HG02623 (cell line): ENCODE measurements at regions not wholly inside any gene's neighbourhood (a gene's known extent, or its start where the extent isn't known, plus 50 kb on each side); places are given as distances from the start of the nearest gene placed in this dataset.
"Not testable (repeated sequence)": the region's sequence is repeated elsewhere in the genome, so short reads cannot be mapped to it uniquely, and the experiment has no call there.

Experiments
- ATAC-seq: cut with Tn5 transposase; IDR thresholded peaks from one replicate; pipeline ENCODE4 v1.9.1; 2021; ENCODE audit warnings: moderate library complexity; ENCODE audit not compliant: unreplicated experiment

DNA sequence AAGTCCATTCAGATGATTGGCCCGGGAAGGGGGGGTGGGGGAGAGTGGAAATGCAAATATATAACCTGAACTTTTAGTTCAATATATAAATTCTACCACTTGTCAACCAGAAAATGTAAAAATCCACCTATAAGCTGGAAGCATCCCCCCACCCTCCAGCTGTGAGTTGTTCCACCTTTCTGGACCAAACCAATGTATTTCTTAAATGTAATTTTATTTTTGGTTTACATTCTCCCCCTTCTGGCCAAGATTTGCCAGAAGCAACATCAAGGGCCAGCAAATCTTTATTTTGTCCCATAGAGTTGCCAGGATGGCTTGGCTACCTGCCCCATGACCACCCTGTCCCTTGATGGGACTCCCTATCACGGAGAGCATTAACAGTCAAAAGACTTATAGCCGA lies 545.7 kb downstream of the TBL1XR1 start:
- ATAC-seq = no peak

DNA sequence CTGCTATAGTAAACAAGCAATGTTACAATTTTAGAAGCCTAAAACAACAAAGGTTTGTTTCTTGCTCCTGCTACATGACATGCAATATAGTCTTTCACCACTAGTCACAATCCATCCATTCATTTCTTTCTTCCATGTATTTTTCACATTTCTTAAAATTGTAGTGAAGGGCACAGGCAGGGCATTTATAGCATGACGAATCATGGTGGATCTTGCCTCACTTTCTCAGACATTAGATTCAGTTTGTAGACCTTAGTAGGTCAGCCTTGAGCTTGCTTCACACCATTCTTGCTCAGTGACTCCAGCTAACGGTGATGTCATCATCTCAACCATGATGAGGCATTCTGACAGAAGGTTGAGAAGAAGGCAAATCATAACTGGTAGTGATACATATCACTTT lies 546.8 kb downstream of the TBL1XR1 start:
- ATAC-seq = no peak

DNA sequence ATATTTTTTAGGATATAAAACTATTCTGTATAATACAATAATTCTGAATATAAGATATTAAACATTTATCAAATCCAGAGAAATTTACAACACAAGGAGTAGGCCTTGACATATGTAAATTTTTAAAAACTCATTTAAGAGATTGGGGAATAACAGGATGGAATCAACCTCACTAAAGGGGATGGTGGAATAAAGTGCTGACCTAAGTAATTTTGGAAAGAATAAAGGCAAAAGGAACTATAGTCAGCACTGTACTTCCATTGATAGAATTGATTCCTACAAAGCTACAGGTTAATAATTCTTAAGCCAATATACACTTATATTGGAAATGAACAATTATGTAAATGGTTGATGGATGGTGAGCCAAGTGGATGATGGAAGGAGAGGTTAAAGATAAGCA lies 549.3 kb downstream of the TBL1XR1 start:
- no peak for ATAC-seq

DNA sequence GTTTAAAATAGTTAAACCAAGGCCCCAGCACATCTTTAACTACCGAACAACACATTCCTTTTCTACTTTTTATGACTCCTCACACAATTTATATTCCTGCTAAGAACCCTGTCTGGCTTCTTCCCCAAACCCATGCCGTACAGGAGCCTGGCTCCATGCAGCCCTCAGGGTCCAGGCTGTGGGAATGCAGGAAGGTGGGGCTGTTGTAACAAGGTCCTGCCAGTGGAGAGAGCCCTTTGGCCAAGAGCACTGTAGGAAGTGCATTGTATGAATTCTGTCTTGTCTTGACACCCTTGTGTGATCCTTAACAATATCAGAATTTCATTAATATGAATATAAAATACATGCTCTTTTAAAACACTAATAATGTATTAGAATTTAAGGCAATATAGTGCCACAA lies 563.8 kb downstream of the TBL1XR1 start:
- ATAC-seq = no peak

DNA sequence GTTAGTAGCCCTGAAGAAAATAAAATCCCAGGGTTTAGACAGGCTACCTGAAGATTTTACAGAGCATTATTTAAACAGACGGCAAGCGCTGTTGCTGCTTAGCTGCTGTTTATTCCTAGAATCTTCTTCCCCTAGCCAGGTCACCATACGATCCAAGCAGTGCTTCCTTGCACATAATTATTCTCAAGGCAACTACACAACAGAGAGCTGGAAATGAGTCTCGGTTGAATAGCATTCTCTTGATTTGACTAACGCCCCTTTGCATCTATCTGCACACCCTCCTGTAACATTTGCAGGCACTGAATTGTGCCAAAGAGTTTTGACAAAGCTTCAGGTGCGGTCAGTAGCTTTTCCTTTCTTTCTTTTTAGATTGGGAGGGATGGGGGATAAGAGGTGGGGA lies 564.4 kb downstream of the TBL1XR1 start:
- ATAC-seq = no peak

DNA sequence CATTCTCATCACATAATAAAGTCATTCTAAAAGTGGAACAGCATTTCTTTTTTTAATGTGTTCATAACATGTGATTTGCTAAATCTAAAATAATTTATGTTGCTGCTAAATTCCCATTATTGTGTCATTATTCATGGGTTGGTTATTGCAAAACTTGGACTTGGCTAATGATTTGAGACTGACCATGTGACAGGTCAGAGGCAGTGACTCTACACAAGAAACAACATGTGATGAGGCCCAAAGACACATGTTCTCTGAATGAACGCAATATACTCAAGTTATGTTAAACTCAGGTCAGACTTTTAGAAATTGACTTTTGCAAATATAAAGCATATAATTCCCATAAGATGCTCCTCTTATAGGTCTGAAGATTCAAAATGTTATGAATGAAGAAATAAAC lies 566.1 kb downstream of the TBL1XR1 start:
- ATAC-seq = no peak

DNA sequence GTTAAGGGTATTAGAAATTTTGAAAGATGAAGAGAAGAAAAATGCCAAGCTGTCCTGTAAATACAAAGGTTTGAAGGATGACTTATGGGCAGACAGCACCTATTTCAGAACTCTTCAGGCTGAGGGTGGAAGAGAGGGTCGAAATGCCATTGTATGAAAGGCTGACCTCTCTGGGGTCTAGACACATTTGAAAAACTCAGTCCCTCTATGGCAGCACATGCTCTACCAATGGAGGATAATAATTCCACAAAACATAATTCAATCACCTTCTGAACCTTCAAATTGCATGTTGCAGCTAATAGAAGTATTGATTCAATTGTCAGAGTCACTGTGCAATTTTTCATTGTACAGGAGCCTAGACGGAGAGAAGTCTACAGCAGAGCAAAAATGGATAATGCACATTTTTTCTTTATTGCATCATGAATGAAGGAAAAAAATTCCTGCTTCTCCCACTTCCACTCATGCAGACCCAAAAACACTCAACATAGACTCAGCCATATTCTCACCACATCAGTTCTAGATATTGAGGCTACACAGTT lies 569.1 kb downstream of the TBL1XR1 start:
- ATAC-seq = no peak

DNA sequence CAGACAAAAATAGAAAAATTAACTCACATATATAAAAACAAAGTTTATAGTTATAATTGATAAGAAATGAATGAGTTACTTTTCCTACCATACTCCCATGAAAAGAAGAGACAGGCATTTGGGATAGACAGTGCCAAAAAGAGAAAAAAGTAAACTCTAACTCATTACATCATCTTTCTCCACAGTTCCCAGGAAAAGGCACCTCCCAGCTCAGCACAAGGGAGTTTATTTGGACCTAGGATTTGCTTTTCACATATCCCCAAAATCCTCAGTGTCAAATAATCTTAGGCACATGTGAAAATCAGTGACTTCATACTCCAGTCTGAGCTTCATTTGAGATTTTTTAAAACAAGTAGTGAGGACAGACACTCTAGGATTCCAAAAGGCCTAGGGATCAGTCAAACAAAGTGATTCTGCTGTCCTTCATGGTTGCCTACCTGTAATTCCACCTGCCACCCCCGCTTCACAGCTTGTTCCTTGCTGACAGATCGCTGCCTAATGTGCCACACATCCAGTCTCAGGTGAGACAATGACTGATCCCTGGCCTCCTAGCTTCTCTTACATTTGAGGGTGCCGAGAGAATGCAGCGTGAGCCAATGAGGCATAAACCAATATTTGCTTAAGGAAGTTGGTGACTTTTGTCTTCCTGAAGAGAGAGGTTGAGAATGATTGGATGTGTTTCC lies 573.7 kb downstream of the TBL1XR1 start:
- ATAC-seq = no peak

DNA sequence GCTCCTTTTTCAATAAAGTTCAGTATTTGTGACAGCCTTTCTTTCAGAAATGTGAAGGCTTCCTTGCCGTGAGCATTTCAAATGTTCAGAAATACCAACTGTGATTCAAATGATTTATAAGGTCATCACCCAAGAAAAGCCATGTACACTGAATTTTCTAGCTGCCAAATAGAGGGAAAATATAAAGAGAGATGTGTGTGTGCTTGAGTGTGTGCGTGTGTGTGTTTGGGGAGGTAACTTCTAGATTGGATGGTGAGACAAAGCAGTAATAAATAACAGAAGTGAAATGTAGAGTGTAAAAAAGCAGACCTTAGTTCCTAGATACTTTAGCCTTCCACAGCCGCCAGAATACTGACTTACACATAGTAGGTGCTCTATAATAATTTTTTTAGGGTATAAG lies 577.4 kb downstream of the TBL1XR1 start:
- no peak for ATAC-seq

DNA sequence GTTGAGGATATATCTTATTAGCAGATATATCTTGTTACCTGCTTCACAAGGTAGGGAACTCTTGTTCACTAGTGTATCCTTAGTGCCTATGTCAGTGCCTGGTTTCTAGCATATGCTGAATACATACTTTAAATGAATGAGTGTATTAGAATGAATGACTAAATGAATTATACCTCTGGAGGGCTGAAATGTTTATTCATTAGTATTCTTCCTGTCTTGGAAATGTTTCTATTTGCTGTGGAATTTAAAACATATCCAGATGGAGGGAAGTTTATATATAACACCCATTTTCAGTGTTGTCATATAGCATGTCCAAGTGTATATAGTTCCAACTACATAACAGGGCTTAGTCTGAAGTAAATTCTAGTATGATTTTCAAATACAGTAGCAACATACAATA lies 581.5 kb downstream of the TBL1XR1 start:
- no peak for ATAC-seq

DNA sequence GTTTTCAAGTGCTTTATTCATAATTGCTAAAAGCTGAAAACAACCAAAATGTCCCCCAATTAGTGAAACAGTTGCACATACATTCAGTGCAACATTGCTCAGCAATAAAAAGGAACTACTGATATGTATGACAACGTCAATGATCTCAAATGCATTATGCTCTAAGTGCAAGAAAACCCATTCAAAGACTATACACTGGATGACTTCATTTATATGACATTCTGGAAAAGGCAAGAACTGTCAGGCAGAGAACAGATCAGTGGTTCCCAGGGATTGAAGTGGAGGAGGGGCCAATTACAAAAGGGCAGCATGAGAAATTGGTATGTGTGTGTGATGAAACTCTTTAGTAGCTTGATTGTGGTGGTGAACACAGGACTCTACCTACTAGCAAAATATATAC lies 585.6 kb downstream of the TBL1XR1 start:
- no peak for ATAC-seq

DNA sequence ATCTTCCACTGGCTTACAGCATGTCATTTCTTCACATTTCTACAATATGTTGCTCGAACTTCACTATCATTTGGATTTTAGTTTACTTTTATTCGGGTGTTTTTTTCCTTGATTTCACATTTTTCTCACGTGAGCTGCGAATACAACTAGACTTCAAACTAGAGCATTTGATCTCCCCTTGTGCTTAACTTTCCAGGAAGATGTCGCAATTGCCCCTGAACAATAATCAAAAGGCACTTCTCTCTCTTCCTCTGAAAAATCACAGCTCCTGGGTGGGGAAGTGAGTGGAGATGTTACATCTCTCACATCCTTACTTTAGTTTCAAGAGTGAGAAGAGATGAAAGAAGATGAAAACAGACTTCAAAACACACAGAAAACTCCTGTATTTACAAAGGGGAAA lies 587.9 kb downstream of the TBL1XR1 start:
- ATAC-seq = no peak

DNA sequence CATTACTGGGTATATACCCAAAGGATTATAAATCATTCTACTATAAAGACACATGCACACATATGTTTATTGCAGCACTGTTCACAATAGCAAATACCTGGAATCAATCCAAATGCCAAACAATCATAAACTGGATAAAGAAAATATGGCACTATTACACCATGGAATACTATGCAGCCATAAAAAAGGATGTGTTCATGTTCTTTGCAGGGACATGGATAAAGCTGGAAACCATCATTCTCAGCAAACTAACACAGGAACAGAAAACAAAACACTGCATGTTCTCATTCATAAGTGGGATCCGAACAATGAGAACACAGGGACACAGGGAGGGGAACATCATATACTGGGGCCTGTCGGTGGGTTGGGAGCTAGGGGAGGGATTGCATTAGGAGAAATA lies 591.7 kb downstream of the TBL1XR1 start:
- not testable (repeated sequence) for ATAC-seq

DNA sequence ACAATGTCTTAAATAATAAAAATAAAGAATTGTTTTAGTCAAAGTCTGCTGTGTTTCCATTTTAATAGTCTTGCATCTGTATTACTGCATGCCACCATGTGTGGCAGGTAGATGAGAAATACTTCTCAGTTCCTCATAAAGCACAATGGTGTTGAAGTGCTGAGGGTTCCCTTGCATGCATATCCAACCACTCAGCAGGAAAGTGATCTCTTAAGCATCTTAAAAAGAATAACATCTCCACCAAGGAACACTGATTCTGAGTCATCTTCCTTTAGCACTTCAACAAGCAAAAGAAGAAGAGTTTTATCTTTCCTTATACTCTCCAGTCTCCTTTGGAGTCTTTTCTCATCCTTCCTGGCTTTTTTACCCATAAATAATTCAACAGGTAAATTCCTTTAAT lies 602.0 kb downstream of the TBL1XR1 start:
- ATAC-seq = no peak

DNA sequence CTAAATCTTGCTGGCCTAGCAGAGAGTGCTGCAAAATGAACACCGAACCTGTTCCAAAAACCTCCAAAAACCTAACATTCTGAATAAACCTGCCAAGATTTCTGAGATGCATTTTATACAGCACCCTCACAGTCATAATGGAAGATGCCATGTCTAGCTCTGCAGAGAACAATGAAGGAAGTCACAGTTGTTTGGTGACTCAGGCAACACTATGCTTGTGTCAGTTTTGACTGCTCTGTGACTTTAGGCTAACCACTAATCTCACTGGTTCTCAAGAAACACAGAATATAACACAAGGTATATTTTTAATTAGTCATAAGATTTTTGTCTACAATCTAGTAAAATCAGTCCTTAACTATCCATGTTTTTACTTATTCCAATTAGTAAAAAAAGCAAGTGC lies 606.6 kb downstream of the TBL1XR1 start:
- no peak for ATAC-seq

DNA sequence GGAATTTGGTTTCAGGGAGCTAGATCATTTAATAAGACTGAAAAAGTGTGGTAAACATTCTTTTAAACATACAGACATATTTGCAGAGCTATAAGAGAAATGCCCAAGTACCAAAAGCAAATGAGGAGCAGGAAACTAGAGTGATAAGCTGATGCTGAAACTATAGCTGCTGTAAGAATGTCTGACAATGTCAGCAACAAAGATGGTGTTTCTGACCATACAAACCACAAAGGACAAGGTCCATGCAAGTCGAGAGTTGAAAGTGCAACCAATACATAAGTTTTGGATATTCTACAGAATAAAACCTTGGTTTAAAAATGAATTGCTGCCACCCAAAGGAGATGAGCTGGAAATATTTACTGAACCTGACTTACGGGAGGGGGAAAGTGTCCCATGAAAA lies 610.2 kb downstream of the TBL1XR1 start:
- ATAC-seq = peak; percentile 51

DNA sequence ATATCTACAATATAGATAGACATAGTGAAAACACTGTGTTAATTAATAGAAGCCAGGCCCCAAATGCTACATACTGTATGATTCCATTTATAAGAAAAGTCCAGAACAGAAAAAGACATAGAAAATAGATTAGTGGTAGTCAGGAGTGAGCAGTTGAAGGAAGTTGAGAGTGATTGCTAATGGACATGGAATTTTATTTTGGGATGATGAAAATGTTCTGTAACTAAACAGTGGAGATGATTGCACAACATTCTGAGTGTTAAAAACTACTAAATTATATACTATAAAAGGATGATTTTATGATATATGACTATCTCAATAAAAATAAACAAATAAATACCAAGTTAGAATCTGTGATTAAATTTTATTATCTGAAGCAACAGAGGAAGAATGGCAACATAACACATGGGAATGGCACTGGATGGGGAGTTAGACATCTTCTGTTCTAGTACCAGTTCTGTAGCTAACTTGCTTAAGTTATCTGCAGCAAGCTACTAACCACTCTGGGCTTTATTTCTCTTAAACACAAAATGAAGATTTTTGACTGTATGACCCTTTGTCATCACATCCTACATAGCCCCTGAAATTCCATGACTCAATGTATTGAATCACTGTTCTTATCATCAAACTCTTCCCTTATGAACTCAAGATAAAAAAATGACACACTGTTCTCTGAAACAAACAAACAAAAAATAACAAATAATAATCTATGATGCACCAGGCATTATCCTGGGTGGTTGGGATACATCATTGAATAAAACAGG lies 612.7 kb downstream of the TBL1XR1 start:
- ATAC-seq = no peak

DNA sequence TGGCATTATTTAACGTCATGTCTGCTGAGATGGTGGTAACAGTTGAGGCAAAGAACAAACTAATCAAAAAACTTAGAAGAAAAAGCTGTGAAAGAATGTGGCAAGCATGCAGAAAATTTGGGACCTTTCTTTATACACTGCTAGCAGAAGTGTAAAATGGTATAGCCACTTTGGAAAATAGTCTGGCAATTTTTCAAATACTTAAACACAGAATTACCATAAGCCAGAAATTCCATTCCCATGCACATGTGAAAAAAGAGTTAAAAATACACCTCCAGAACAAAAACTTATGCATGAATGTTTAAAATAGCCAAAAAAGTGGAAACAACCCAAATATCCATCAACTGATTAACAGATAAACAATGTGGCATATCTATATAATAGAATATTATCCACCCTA lies 613.3 kb downstream of the TBL1XR1 start:
- ATAC-seq = no peak

DNA sequence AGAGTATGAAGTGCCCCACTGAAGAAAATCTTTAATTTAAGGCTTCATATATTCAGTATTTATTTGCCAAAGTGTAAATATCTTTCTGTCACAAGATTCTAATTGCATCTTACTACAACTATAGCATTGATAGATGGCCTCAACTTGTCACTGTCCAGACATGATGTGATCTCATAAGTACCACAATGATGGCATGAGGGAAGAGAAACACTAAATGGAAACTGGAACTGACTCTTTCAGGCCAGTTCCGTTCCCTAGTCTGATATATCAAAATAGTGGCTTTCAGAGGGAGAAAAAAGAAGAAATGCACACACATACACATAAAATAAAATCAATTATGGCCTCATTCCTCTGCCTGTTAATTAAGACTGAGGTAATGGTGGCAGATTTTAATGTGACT lies 615.7 kb downstream of the TBL1XR1 start:
- no peak for ATAC-seq

DNA sequence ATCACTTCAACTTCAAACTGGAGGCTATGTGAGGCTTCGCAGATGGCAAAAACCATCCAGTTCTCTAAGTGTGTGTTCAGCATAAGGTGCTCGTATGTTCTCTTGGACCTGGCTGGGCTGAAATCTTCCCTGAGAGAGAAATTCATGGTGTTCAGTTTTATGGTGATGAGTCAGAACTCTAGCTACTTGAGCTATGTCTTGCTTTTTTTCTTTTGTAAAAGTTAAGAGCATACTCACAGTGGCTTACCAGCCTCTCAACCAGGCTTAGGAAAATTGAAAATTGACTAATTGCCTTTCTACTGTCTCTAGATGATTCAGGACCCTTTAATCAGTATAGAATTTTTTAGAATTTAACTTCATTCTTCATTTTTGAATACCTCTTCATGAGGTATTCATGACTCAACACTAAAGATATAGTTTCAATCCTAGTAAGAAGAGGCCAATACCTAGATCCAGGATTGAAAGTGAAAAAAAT lies 617.5 kb downstream of the TBL1XR1 start:
- peak; percentile 61 for ATAC-seq

DNA sequence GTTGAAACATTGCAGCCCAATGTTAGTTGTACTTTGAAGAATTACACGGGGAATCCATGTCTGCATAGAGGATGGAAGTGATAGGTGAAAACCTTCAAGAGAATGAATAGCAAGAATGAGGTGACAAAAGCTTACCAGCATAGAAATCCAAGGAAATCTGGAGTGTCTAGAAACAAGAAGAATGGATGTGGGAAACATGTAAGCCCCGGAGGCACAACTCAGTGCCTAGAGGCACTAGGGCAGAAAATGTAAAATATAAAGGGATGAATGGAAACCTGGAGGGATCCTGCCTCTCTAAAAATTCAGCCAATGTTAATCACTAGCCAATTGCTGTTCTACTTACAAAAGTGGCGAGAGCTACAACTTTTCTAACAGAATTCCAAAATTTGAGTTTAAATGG lies 619.0 kb downstream of the TBL1XR1 start:
- ATAC-seq = no peak

DNA sequence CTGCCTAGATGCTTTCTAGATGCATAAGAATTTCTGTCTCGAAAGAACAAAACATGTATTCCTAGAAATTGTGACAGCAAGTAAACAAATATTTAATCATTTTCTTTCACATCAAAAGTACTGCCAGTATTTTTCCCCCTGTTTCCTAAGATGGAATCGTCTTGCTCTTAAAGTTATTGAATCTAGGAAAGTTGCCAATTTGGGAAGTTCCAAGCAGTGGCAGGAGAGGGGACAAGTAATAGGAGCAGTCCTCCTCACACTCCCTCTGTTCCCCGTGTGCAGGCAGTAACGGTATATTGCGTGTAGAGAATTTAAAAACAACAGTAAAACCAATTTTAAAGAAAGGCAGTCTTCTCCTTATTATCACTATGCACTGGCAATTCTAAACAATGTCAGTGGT lies 619.8 kb downstream of the TBL1XR1 start:
- no peak for ATAC-seq
